Calu3 (cell line): ENCODE measurements at regions not wholly inside any gene's neighbourhood (a gene's known extent, or its start where the extent isn't known, plus 50 kb on each side); places are given as distances from the start of the nearest gene placed in this dataset.

ENCODE experiments used
- BruUV-seq: library from RNA; stranded (reverse); fragments of 400-500 nt; replicated peaks from 2 replicates; lab custom pipeline; 2021; lab: Mats Ljungman, UMichigan
- CTCF ChIA-PET: fragments of 300-600 bp; sonication (Branson Sonifier 250); formaldehyde crosslinking; loops from one replicate; lab custom pipeline; 2022; ENCODE audit warnings: antibody characterized with exemption; lab: Charles Lee
- DNase-seq: peaks from one replicate; pipeline ENCODE4 v3.0.0; 2022
- H3K27ac Mint-ChIP-seq: one replicate; pipeline ENCODE4 v1.8.0; 2022; ENCODE audit warnings: mixed read lengths; ENCODE audit not compliant: unreplicated experiment
- H3K27me3 Mint-ChIP-seq: one replicate; pipeline ENCODE4 v1.8.0; 2022; ENCODE audit warnings: mixed read lengths; ENCODE audit not compliant: unreplicated experiment
- H3K36me3 Mint-ChIP-seq: one replicate; pipeline ENCODE4 v1.8.0; 2022; ENCODE audit warnings: mild to moderate bottlenecking, moderate library complexity, mixed read lengths; ENCODE audit not compliant: insufficient read depth, unreplicated experiment
- H3K4me1 Mint-ChIP-seq: one replicate; pipeline ENCODE4 v1.8.0; 2022; ENCODE audit warnings: mild to moderate bottlenecking, low read depth, mixed read lengths; ENCODE audit not compliant: unreplicated experiment
- H3K4me3 Mint-ChIP-seq: one replicate; pipeline ENCODE4 v1.8.0; 2022; ENCODE audit warnings: mild to moderate bottlenecking, low read depth, moderate library complexity, mixed read lengths; ENCODE audit not compliant: unreplicated experiment
- H3K9me3 Mint-ChIP-seq: one replicate; pipeline ENCODE4 v1.8.0; 2022; ENCODE audit warnings: low read depth, mixed read lengths; ENCODE audit not compliant: unreplicated experiment
- intact Hi-C: fragments of 100-400 bp; cut with micrococcal nuclease; formaldehyde crosslinking; loops from one replicate; pipeline ENCODE4 v1.10.0; 2022; ENCODE audit not compliant: unreplicated experiment
- TF ChIP-seq, protein P1 (sequence below): fragments of 200-600 bp; IDR thresholded peaks from one replicate; pipeline ENCODE4 v1.8.0; 2022; ENCODE audit warnings: antibody characterized with exemption; ENCODE audit not compliant: unreplicated experiment

DNA sequence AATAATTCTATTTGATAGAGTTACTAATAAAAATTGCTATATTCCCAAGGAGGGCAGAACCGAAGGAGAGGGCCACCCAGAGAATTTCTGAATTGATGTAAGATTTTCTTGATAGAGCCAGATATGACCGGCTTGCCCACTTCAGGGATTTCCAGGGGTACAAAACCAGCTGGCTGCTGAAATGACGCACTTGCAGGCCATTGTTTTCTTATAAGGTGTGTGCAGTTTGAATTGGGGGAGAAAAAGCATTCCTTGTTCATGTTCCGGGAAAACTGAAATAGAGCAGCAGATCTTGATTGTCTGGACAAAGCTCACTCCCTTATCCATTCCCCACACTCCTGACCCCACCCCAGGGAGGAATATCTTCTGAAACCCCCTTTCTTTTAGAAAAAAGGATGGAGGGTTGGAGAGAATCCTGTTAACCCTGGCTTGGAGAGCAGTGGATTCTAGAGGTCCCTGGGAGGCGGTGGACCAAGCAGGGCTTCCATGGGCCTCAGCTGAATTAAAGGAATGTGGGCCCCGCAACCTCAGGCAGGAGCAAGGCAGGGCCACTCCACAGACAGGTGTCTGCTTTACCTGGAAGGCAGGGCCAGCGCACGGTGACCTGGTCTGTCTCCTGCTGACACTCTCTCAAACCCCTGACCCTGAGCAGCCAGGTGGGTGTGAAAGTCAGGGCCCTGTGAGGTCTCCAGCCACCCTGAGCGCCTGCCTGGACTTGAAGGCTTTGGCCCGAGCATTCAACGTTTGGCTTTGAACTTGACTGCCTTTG is 96.4 kb downstream of the TMEM170B start:
- H3K4me1 Mint-ChIP-seq = no peaks in the 10 kb centered on the region
- H3K27me3 Mint-ChIP-seq = no peaks in the 10 kb centered on the region
- BruUV-seq = no TSS peak
- H3K9me3 Mint-ChIP-seq = no peaks in the 10 kb centered on the region
- H3K4me3 Mint-ChIP-seq = no peak overlapping the region
- CTCF ChIA-PET = interaction anchor here (0.6 kb wide), 1 partner anchor 15 kb away, joined by 6 read pairs; no protein-coding TSS in a partner anchor
- intact Hi-C loops = no loop called here
- no peak overlapping the region for H3K27ac Mint-ChIP-seq
- H3K36me3 Mint-ChIP-seq = no peaks in the 10 kb centered on the region
- TF ChIP-seq, protein P1, sequence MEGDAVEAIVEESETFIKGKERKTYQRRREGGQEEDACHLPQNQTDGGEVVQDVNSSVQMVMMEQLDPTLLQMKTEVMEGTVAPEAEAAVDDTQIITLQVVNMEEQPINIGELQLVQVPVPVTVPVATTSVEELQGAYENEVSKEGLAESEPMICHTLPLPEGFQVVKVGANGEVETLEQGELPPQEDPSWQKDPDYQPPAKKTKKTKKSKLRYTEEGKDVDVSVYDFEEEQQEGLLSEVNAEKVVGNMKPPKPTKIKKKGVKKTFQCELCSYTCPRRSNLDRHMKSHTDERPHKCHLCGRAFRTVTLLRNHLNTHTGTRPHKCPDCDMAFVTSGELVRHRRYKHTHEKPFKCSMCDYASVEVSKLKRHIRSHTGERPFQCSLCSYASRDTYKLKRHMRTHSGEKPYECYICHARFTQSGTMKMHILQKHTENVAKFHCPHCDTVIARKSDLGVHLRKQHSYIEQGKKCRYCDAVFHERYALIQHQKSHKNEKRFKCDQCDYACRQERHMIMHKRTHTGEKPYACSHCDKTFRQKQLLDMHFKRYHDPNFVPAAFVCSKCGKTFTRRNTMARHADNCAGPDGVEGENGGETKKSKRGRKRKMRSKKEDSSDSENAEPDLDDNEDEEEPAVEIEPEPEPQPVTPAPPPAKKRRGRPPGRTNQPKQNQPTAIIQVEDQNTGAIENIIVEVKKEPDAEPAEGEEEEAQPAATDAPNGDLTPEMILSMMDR = no peak
- no peak for DNase-seq

GRCh38 chr6:11634948-11635347 is 97.4 kb downstream of the TMEM170B start:
- H3K4me3 Mint-ChIP-seq = no peak overlapping the region
- DNase-seq = no peak
- no peaks in the 10 kb centered on the region for H3K36me3 Mint-ChIP-seq
- CTCF ChIA-PET = no interaction called here
- H3K27me3 Mint-ChIP-seq = no peaks in the 10 kb centered on the region
- H3K27ac Mint-ChIP-seq = no peak overlapping the region
- H3K9me3 Mint-ChIP-seq = no peaks in the 10 kb centered on the region
- intact Hi-C loops = no loop called here
- no TSS peak for BruUV-seq
- H3K4me1 Mint-ChIP-seq = no peaks in the 10 kb centered on the region
- TF ChIP-seq, protein P1 = no peak

DNA sequence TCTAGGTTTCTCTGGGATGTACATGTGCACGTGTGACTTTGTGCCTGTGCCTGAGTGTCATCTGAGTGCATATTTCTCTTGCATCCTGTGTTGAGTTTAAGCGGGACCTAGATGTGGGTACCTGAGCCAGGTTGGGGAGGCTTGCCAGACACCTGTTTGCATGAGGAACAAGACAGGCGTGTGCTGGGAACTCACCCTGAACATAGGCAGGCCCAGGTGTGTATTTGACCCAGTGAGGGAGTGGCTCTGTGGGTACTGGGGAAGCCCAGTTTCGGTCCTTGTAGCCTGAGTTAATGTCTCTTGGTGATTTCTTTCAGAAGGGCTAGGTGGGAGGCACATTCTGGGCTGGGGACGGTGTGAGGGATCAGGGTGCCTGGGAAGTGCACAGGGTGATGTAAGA is 98.6 kb downstream of the TMEM170B start:
- no peaks in the 10 kb centered on the region for H3K27me3 Mint-ChIP-seq
- no peak overlapping the region for H3K4me3 Mint-ChIP-seq
- CTCF ChIA-PET = no interaction called here
- TF ChIP-seq, protein P1 = no peak
- no TSS peak for BruUV-seq
- no peak for DNase-seq
- no peaks in the 10 kb centered on the region for H3K4me1 Mint-ChIP-seq
- H3K9me3 Mint-ChIP-seq = no peaks in the 10 kb centered on the region
- H3K36me3 Mint-ChIP-seq = no peaks in the 10 kb centered on the region
- intact Hi-C loops = no loop called here
- no peak overlapping the region for H3K27ac Mint-ChIP-seq

- Mint-ChIP-seq H3K4me3 (no peak overlapping the region), H3K27me3 (no peaks in the 10 kb centered on the region), H3K4me1 (no peaks in the 10 kb centered on the region), H3K9me3 (no peaks in the 10 kb centered on the region), H3K27ac (no peak overlapping the region), H3K36me3 (no peaks in the 10 kb centered on the region)
- CTCF ChIA-PET = no interaction called here
- no TSS peak for BruUV-seq
- TF ChIP-seq, protein P1 = no peak
- DNase-seq = no peak
- intact Hi-C loops = no loop called here
Measured at GRCh38 chr6:11637266-11637665, 99.7 kb downstream of the TMEM170B start.
